ENCODE measurements at regions not wholly inside any gene's neighbourhood (a gene's known extent, or its start where the extent isn't known, plus 50 kb on each side); places are given as distances from the start of the nearest gene placed in this dataset.
A peak's percentile ranks its signal among the peaks of the same experiment; 100 is the strongest.

DNA sequence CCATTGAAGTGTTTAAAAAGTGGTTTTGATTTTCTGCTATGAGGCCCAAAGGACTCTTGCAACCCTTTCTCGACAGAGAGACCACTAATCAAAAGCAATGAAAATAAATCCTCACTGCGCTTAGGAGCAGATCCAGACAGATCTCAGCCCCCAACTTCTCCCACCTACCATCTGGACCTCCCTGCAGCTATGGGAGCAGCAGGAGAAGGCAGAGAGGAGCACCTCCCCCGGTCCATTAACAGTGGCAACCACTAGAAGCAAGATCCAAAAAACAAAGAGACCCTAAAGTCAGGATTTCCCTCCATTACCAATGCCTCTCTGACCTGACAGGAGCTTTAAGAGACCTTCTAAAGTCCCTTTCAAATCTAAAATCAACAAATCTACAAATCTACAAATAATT, 99.0 kb upstream of the LSM8 start:
- FAIRE-seq = no peak

DNA sequence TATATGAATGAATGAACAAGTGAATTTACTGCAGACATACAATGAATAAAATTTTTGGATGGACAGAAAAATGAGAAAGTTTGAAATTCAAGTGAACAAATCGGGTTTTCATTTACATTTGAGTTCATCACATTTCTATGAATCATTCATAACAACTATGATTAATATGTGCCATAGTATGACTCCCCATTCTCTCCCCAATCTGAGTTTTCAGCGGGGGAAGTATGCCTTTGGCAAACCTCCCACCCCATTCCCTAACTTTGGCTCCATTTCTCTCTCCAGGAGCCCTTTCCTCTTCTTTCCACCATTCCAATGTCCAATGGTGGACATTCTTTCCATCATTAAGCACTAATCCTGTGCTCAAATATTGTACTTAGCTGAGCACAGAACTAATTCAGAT, 96.8 kb upstream of the LSM8 start:
- no peak for FAIRE-seq

DNA sequence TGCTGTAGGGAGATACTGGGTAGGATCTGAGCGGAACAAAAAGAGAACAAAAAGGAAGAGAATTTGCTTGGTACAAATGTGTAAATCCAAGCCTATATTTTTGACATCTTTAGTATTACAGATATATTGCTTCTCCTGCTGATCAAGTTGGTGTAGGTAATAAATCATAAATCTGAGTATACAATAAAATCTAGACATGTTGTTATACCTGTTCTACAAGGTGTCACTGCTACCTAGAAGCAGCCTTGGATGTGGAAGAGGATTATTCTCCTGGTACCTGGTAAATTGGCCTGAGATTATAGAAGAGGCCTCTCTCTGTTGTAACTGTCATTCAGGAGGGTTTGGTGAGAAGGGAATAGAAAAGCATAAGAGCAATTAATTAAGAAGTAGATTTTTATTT, 89.9 kb upstream of the LSM8 start:
- FAIRE-seq = no peak

DNA sequence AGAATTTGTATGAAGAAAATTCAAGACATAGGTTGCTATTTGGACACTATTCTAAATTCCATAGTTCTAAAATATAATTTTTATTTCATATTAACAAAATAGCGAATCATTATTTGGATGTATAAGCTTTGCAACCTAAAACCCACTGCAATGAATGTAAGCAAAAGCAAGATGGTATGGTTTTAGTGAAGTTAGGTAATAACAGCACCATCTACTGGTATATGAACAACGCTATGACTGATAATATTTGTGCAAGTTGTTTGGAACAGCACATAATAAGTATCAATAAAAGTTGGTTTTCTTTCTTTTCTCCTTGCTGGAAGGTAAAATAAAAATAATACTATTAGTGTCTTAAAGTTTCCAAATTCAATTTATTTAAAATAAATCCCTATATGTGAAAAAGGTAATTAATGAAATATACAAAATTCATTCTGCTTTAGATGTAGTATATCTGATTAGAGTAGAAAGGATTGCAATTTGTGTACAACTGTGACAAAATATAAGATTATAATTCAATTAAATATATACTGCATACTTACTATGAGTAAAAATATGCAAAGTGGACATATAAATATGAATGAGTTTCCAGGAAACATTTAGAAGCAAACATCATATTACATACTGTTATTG, 79.0 kb upstream of the LSM8 start:
- peak; percentile 98 for FAIRE-seq

DNA sequence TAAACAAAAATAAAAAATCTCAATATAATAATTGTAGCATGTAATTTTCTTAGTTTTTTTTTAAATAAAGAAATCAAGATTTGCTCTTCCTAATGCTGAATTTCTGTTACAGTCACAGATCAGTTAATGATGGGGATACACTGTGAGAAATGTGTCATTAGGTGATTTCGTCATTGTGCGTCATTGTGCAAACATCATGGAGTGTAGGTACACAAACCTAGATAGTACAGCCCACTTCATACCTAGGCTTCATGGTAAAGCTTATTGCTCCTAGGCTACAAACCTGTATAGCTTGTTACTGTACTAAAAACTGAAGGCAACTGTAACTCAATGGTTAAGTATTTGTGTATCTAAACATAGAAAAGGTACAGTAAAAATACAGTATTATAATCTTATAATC, 74.4 kb upstream of the LSM8 start:
- peak; percentile 97 for FAIRE-seq

DNA sequence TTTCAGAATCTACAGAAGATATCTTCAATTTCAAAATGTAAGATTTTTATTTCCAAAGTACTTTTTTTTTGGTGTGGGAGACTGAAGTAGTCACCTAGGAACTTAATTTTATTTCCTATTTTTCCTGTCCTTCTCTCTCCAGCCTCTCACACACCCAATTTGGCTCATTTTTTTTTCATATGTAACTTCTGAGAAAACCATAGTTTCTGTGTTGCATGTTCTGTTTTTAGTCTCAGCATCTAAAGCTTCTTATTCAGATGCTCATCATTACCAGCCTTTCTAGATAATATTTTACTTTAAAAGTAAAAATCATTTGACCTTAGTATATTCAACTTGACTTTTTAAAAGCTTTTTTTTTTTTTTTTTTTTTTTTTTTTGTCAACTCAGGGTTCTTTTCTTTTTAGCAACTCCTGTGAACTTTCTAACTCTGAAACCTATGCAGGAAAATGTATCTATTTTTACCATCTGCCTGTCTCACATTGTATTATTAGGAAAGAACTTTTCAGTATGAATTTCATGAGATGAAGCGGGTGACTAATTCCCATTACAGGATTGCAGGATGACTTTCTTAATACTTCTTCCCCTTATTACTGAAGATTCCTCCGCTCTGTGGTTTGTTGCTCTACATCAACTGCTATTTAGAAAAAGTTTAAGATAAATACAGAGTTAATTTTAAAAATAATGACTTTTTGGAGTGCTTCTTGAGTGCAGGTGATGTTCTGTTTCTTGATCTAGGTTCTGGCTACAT, 73.6 kb upstream of the LSM8 start:
- FAIRE-seq = peak; percentile 45

DNA sequence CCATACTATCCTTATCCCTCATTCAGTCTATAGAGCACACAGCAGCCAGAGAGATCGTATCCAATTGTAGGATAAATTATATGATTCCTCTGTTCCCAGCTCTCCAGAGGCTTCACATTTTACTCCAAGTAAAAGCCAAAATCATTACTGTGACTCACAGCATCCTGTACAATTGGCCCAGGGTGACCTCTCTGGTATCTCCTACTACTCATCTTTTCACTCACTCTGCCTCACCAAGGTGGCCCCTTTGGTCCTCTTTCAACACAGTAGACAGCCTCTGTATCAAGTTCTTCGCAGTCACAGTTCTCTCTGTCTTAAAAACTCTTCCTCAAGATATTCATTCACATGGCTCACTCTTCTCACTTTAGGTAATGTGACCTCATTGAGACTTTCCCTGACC, 72.6 kb upstream of the LSM8 start:
- no peak for FAIRE-seq

DNA sequence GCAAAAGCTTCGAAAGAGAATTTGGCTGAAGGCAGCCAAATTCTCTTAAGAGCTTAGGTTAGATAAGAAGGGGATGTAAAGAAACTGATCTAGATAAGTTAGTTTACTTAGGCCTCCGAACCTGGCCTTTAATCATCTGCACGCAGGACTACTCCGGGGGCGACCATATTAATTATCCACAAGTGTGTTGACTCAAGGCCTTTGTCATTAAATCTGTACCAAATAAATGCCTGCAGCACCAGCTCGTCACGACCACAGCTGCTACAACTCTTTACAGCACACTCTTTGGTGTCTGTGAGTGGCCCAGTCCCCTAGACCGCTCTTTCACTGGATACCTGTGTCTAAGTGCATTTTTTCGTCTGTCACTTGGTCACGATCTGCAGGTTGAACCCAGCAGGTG, 69.8 kb upstream of the LSM8 start:
- FAIRE-seq = no peak

DNA sequence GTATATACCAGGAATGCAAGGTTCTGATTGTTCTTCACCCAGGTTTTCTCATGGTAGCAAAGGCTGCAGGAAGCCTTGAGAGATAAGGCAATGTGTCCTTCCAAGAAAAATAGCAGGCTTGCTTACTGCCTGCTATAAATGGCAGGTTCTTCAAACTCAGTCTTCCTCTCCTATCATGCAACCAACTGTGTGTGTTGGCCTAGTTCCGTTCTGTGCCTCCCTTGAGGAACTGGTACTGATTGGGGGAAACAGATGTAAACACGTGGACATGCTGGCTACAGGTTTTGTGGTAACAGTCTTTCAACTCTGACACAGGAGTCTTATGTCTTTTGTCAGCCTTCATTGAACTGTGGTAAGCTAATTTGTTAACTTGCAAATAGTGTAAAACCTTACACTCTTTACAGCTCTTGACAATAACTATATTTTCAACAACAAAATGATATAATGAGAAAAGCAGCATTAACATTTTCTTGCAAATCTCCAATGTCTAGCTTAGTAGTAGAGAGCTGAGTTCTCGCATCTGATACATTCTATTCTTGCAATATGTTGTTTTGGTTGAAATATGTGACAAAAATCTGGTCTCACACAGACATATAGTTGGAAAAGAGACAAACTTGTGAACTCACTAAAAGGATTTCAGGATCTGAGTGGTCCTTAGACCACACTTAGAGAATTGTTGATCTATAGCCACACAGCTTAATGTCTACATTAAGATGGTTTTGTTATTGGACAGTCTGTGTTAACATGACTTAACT, 54.7 kb upstream of the LSM8 start:
- FAIRE-seq = no peak

DNA sequence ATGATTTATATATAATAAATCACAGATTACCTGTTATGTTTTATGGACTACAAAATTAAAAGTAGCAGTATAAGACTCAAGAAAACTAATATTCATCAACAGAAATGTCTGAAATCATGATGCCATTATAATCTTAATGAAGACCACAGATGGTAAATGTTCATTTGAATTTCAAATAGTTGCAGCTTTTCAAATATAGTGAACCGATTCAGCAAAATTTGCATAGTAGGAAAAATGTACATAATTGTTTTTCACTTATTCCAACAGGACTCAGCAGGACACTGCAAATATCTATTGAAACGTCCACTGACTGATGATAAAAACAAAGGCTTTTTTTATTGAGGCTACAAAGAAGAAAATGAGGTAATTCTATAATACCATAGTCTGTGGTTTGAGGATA, 51.2 kb upstream of the LSM8 start:
- no peak for FAIRE-seq

All from islet of Langerhans (tissue), 1 donor.